Astrocyte of the spinal cord (primary cell): ENCODE measurements at regions not wholly inside any gene's neighbourhood (a gene's known extent, or its start where the extent isn't known, plus 50 kb on each side); places are given as distances from the start of the nearest gene placed in this dataset.

Experiments used
- DNase-seq: peaks from one replicate; pipeline ENCODE4 v3.0.0; 2011; ENCODE audit warnings: low read depth, low spot score
- H3K4me3 ChIP-seq: 2 replicates; pipeline ENCODE4 v1.5.1; 2011; ENCODE audit warnings: low read depth, mild to moderate bottlenecking, low read length, moderate library complexity
- in situ Hi-C: cut with HindIII; loops from 2 replicates; pipeline ENCODE4 v1.10.0; 2017; ENCODE audit warnings: low sequenced_read_pairs
- TF ChIP-seq, protein P1 (sequence below): IDR thresholded peaks from 2 replicates; pipeline ENCODE4 v1.5.1; 2012; ENCODE audit warnings: low read depth, mild to moderate bottlenecking, low read length, inconsistent platforms

- no peak for DNase-seq
- no peak overlapping the region for H3K4me3 ChIP-seq
- TF ChIP-seq, protein P1, sequence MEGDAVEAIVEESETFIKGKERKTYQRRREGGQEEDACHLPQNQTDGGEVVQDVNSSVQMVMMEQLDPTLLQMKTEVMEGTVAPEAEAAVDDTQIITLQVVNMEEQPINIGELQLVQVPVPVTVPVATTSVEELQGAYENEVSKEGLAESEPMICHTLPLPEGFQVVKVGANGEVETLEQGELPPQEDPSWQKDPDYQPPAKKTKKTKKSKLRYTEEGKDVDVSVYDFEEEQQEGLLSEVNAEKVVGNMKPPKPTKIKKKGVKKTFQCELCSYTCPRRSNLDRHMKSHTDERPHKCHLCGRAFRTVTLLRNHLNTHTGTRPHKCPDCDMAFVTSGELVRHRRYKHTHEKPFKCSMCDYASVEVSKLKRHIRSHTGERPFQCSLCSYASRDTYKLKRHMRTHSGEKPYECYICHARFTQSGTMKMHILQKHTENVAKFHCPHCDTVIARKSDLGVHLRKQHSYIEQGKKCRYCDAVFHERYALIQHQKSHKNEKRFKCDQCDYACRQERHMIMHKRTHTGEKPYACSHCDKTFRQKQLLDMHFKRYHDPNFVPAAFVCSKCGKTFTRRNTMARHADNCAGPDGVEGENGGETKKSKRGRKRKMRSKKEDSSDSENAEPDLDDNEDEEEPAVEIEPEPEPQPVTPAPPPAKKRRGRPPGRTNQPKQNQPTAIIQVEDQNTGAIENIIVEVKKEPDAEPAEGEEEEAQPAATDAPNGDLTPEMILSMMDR = no peak
- in situ Hi-C loops = no loop called here
Measured at GRCh38 chr15:95972812-95973211, 357.7 kb upstream of the NR2F2 start.

- in situ Hi-C loops = no loop called here
- no peak for DNase-seq
- H3K4me3 ChIP-seq = no peak overlapping the region
- TF ChIP-seq, protein P1 = no peak
Measured at GRCh38 chr15:95973566-95974256, 356.8 kb upstream of the NR2F2 start.

- peak; percentile 13 for DNase-seq
- H3K4me3 ChIP-seq = no peak overlapping the region
- TF ChIP-seq, protein P1 = no peak
- in situ Hi-C loops = no loop called here
Measured at GRCh38 chr15:95975212-95975611, 355.3 kb upstream of the NR2F2 start.

GRCh38 chr15:95979286-95979685 lies 351.2 kb upstream of the NR2F2 start:
- no peak overlapping the region for H3K4me3 ChIP-seq
- in situ Hi-C loops = no loop called here
- TF ChIP-seq, protein P1 = no peak
- no peak for DNase-seq

GRCh38 chr15:95981209-95981608 lies 349.3 kb upstream of the NR2F2 start:
- in situ Hi-C loops = no loop called here
- TF ChIP-seq, protein P1 = no peak
- DNase-seq = no peak

GRCh38 chr15:95987299-95987698 lies 343.2 kb upstream of the NR2F2 start:
- H3K4me3 ChIP-seq = no peak overlapping the region
- in situ Hi-C loops = no loop called here
- DNase-seq = no peak
- TF ChIP-seq, protein P1 = no peak

More at GRCh38 chr15:95981209-95981608, 349.3 kb upstream of the NR2F2 start:
- no peak overlapping the region for H3K4me3 ChIP-seq
